ENCODE measurements at regions not wholly inside any gene's neighbourhood (a gene's known extent, or its start where the extent isn't known, plus 50 kb on each side); places are given as distances from the start of the nearest gene placed in this dataset.

DNA sequence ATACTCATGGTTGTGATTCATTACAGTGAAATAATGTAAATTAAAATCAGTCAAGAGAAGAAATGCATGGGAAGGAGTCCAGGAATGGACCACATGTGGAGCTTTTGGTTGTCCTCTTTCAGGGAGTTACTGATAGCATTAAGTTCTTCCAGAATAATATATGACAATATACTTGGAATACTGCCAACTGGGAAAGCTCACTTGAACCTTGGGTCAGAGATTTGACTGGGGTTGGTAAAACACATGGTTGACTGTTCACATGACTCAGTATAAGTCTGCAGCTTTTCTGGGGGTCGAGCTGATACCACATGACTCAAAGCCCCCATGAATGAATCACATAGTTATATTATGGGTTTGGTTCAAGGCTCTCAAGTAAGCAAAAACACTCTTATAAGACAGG lies 1109.0 kb upstream of the CHAC2 start:
- TF ChIP-seq, protein P1, sequence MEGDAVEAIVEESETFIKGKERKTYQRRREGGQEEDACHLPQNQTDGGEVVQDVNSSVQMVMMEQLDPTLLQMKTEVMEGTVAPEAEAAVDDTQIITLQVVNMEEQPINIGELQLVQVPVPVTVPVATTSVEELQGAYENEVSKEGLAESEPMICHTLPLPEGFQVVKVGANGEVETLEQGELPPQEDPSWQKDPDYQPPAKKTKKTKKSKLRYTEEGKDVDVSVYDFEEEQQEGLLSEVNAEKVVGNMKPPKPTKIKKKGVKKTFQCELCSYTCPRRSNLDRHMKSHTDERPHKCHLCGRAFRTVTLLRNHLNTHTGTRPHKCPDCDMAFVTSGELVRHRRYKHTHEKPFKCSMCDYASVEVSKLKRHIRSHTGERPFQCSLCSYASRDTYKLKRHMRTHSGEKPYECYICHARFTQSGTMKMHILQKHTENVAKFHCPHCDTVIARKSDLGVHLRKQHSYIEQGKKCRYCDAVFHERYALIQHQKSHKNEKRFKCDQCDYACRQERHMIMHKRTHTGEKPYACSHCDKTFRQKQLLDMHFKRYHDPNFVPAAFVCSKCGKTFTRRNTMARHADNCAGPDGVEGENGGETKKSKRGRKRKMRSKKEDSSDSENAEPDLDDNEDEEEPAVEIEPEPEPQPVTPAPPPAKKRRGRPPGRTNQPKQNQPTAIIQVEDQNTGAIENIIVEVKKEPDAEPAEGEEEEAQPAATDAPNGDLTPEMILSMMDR (IDR thresholded peaks at IDR 0.05): no peak
- TF ChIP-seq POLR2A (IDR thresholded peaks at IDR 0.05) (no peak), POLR2AphosphoS5 (IDR thresholded peaks at IDR 0.05) (no peak)

Measured in transverse colon (tissue), 4 donors.